Body of pancreas (tissue), 4 donors: ENCODE measurements at regions not wholly inside any gene's neighbourhood (a gene's known extent, or its start where the extent isn't known, plus 50 kb on each side); places are given as distances from the start of the nearest gene placed in this dataset.

Experiments used
- CTCF ChIP-seq, 7 experiments: fragments of 450-650 bp in 4 of 7; fragments of 200-600 bp in 3 of 7; sonication (generic) in 3 of 7; IDR thresholded peaks; one replicate each; pipeline ENCODE4 v1.5.1; 2016 to 2019; ENCODE audit warnings: antibody characterized with exemption in 7 of 7
- POLR2A ChIP-seq, 3 donors: fragments of 450-650 bp; IDR thresholded peaks; one replicate each; pipeline ENCODE4 v1.6.1; 2016; ENCODE audit warnings: antibody characterized with exemption in 3 of 3, mild to moderate bottlenecking in 2 of 3

GRCh38 chr7:18179093-18179492 lies 151.4 kb upstream of the PRPS1L1 start:
- no peak for TF ChIP-seq CTCF (IDR thresholded peaks at IDR 0.05)
- no peak for TF ChIP-seq POLR2A (IDR thresholded peaks at IDR 0.05)
